GM18951 (cell line): ENCODE measurements at regions not wholly inside any gene's neighbourhood (a gene's known extent, or its start where the extent isn't known, plus 50 kb on each side); places are given as distances from the start of the nearest gene placed in this dataset.
"Not testable (repeated sequence)": the region's sequence is repeated elsewhere in the genome, so short reads cannot be mapped to it uniquely, and the experiment has no call there.

ENCODE experiments used
- POLR2A ChIP-seq: IDR thresholded peaks from 4 replicates; pipeline ENCODE4 v1.6.1; 2011; ENCODE audit warnings: mild to moderate bottlenecking; ENCODE audit not compliant: insufficient read length, insufficient read depth; ENCODE audit errors: extremely low read depth
- in situ Hi-C: fragments of 300-500 bp; cut with MboI; formaldehyde crosslinking; loops from one replicate; pipeline ENCODE4 v1.12.0; 2022; ENCODE audit warnings: low sequenced_read_pairs, mixed read lengths, inconsistent platforms; ENCODE audit not compliant: unreplicated experiment

DNA sequence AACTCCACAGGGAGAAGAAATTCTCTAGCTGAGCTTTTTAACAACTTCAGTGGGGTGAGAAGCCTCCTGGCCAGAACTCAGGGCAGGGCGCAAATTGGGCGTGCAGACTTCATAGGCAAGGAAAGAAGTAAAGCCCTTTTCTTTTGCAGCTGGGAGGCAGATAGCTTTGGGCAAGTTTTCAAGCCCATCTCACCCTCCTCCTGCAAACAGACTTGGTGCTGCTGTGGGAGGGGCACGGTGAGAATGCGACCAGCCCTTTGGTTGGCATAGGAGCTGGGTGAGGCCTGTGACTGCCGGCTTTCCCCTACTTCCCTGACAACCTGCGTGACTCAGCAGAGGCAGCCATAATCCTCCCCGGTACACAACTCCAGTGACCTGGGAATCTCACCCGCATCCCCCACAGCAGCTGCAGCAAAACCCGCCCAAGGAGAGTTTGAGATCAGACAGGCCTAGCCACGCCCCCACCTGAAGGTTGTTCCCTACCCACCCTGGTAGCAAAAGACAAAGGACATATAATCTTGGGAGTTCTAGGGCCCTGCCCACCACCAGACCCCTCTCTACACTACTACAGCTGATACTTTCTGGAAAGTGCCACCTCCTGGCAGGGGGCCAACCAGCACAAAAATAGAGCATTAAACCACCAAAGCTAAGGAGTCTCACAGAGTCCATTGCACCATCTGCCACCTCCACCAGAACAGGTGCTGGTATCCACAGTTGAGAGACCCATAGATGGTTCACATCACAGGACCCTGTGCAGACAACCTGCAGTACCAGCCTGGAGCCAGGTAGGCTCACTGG is 195.5 kb upstream of the CCL2 start:
- in situ Hi-C loops: no loop called here
- no peak for TF ChIP-seq POLR2A

DNA sequence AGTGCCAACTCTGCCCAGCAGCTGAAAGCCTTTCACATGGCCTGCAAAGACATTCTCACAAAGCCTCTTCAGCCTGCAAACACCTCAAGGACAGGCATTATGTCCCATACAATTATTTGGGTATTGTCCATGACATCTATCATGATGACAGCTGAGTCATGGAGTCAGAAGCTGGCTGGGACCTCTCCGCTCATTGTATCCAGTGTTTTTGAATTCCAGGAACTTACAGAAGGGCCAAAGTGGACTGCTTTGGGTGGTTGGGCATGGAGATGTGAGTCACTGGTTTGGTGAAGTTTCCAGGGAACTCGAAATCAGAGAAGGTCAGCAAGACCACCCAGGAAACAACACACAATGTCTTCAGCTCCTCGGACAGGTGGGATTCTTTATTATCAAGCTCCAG is 188.6 kb upstream of the CCL2 start:
- TF ChIP-seq POLR2A: no peak
- in situ Hi-C loops: no loop called here

DNA sequence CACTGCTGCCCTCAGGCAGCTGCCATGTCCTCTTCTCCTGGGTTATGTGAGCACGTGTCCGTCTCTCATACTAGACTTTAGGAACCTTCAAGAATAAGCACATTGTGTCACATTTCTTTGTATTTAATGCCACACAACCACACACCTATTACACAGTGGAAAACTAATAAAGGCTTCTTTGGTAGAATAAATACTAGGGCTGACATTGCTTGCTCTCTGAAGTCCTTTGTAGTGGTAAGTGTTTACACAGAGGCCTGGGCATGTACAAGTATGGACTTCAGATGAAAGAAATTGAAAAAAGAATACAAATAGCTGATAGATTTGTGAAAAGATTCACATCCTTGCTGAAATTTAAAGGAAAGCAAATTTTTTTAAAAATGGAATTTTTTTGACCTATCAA is 188.1 kb upstream of the CCL2 start:
- TF ChIP-seq POLR2A: no peak
- in situ Hi-C loops: no loop called here

DNA sequence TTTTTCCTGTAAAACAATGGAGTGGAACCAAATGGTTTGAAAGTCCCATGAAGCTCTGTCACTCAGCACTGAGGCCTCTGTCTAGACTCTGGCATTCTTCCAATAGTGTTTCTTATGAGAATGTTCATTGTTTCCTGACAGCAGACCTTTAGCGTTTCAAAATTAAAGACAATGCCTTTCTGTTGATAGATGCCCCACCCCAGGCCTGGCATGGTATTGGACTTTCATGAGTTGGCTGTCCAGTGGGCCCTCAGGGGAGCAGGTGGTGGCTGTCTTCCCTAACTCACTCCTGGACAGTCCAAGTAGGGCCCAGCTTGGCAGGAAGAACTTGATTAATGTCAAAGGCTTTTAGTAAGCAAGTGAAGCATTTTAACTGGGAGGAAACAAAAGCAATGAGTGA is 186.5 kb upstream of the CCL2 start:
- in situ Hi-C loops: no loop called here
- TF ChIP-seq POLR2A: no peak

DNA sequence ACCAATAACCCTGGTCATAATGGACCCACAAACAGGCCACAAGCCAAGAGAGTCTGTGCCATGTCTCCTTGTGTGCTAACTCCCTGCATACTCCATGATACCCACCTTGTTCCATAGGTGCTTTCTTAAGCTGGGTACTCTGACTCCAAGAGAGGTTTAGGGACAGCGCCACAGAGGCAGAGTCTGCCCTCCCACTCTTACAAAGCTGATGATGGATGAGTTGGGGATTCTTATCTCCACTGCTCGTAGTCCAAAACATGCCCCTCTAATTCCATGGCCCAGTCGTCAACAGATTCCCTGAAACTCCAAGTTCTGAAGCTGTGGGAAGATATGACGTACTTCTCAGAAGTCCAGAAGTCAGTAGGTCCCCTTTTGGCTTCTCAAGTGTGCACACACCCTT is 184.4 kb upstream of the CCL2 start:
- in situ Hi-C loops: no loop called here
- TF ChIP-seq POLR2A: no peak

DNA sequence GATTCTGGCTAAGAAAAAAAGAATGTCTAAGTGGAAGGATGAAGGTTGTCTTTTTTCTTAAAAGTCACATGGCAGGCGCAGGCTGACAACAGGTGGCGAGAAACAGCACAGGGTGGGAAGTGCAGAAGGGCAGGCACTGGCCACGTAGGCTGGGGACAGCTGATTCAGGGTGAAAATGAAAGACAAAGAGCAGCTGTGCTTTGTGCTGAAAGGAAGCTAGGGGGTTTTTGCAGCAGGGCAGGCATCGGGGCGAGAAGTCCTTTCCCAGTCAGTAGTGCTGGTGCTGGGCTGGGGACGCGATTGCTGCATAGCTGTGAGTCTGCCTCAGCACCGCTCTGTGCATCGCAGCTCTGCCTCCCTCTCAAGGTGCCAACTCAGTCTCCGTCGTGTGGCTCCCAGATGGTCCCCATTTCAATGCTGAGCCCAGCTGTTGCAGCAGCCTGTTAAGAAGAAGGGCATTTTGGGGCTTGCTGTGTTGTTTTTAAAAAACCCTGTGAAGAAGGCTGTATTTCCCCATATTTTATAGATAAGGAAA is 183.1 kb upstream of the CCL2 start:
- TF ChIP-seq POLR2A: no peak
- in situ Hi-C loops: no loop called here

DNA sequence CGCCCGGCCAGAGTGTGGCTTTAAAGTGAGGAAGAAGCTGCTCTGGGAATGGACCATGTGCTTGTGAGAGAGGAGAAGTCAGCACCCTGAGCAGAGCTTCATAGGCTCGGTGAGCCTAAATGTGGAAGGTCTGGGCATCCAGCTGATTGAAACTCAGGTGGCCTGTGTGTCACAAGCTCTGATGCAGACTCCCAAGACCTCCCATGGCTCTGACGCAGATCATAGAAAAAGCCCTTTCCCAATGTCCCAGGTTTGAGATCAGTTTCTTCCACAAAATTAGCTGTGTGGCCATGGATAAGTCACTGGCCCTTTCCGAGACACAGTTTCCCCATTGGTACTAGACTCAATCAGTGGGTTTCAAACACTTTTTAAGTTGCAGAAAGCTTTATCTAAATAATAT is 180.0 kb upstream of the CCL2 start:
- no peak for TF ChIP-seq POLR2A
- in situ Hi-C loops: no loop called here

DNA sequence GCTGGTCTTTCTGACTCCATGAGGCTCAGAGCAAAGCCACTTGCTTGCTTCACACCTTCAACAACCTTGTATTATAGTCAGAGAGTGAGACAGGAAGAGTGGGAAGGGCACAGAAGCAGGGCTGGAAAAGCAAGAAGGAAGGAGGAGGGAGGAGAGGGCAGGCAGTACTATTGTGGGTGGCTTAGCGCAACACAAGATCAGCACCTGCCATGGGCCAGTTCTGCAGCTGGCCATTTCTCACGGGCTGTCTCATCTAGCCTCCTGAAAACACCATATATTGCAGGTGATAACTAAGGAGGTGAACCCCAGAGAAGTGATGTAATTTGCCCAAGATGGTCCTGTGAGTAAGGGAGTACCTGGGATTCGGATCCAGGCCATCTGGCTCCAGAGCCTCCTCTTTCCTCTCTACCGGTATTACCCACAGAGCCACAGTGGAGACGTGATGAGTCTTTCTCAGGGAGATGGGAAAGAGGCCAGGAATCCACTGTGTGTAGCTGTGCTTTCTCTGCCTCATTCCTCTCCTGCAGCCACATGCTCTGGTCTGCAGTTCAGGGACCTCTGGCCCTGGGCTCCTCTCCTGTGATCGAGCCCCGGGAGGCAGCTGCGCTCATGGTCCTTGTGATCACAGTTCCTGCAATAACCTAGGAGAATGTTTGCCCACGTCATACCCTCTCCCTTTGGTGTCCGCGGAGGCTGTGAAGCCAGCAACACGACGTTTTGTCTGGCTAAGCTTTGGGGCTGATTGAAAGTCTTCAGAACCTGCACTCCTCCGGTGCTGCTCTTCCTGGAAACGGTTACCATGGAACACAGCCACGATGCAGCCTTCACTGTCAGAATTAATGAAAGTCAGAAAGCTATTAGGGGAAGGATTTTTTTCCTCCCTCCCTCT is 178.1 kb upstream of the CCL2 start:
- in situ Hi-C loops: no loop called here
- no peak for TF ChIP-seq POLR2A

DNA sequence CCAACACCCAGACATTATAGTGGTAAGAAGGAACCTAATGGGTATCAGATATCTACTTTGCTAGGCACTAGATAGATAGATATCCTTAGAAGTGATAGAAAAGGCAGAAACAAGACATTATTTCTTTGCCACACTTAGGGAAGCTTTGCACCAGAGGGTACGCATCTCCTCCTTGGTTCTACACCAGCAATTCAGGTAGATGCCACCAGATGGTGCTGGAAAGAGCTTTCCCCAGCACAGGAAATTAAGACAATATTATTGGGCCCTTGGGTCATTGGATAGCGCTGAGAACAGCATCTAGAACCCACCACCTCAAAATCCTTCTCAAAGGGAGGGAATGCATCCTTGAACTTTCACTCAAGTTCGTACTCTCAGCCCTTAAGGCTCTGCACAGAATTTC is 173.8 kb upstream of the CCL2 start:
- in situ Hi-C loops: no loop called here
- no peak for TF ChIP-seq POLR2A

DNA sequence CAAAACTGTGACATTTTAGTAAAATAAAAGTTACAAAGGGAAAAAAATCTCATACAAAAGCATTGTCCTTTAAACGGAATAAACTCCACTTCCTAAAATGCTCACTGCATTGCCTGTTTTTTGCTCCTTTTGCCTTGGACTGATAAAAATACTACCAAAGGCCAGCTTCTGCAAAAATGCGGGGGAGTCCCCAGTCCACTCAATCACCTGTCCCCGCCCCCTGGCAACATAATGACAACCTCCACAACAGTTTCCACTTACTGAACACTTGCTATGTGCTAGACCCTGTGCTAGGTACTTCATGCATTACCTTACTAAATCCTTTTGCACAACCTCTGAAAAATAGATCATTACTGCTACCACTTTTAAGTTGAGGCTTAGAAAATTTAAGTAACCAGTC is 172.7 kb upstream of the CCL2 start:
- TF ChIP-seq POLR2A: no peak
- in situ Hi-C loops: no loop called here

DNA sequence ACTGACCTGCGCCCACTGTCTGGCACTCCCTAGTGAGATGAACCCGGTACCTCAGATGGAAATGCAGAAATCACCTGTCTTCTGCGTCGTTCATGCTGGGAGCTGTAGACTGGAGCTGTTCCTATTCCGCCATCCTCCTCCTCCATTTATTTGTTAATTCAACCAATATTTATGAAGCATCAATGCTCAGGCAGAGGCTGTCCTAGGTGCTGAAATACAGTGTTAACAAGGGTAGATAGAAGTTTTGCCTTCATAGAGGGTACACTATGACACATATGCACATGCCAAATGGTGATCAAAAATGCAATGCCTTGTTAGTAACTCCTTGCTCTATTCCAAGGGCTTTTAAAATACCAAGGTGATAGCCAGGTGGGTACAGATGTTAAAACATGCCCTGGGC is 166.0 kb upstream of the CCL2 start:
- in situ Hi-C loops: not testable (repeated sequence)

DNA sequence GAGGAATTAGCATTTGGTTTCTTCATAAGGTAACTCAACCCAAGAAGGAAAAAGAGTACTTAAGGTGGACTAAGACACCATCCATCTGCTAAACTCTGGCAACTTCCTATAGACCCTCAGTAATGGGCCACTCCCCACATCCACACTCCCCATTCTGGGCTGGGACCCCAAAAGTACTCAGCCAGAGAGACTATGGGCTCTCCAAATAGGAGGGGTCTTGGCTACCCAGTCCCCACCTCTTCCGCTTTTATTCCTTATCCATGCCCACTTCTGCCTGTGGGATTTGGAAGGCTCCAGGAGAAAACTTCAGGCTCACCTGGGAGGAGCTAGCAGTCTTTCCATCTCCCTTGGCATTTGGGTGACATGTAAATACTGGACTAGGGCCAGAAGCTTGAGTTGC is 164.5 kb upstream of the CCL2 start:
- in situ Hi-C loops: no loop called here
- no peak for TF ChIP-seq POLR2A

DNA sequence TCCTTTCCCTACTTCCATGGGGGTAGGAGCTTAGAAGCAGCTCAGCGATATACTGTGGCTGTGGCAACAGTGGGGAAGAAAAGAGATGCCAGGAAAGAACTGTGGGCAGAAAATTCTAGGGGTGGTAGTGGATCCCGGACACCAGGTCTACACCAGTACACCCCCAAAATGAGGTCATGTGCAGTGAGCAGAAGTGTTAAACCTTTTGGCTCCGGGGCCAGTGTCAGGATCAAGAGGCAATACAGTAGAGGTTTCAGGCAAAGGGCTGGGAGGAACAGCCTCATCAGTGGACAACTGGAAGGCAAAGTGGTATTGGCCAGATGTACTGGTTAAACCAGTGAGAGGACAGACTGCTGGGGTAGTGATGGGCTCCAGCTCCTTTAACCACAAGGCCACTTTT is 163.1 kb upstream of the CCL2 start:
- TF ChIP-seq POLR2A: no peak
- in situ Hi-C loops: no loop called here

DNA sequence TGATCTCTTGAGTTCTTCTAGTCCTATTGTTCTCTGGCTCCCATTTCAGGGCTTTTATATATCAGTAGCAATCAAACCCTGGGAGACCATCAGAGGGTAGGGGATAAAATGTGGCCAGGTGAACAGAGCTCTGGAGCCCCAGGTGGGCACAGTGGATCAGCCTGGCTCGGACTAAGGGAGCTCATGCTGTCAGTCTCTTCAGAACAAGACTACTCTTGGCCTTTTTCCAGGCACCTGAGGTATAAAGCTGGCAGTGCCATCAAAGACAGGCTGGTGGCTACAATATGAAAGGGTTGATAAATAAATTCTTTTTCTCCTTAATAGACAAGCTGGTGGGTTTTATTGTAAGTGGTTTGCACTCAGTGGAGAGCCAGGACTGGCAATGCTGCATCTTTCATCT is 160.0 kb upstream of the CCL2 start:
- no peak for TF ChIP-seq POLR2A
- in situ Hi-C loops: no loop called here
